HUES64 (cell line): ENCODE measurements at regions not wholly inside any gene's neighbourhood (a gene's known extent, or its start where the extent isn't known, plus 50 kb on each side); places are given as distances from the start of the nearest gene placed in this dataset.

Experiments
- H3K27ac ChIP-seq: 2 replicates; pipeline ENCODE4 v1.7.0; 2013; ENCODE audit warnings: low read depth, low read length, inconsistent platforms
- H3K27me3 ChIP-seq: 2 replicates; pipeline ENCODE4 v1.6.1; 2013; ENCODE audit warnings: mild to moderate bottlenecking, low read length; ENCODE audit not compliant: insufficient read depth
- H3K36me3 ChIP-seq: 2 replicates; pipeline ENCODE4 v1.6.1; 2013; ENCODE audit warnings: mild to moderate bottlenecking, low read length; ENCODE audit not compliant: insufficient read depth
- H3K4me1 ChIP-seq: 2 replicates; pipeline ENCODE4 v1.6.1; 2013; ENCODE audit warnings: mild to moderate bottlenecking, low read length, moderate library complexity; ENCODE audit not compliant: insufficient read depth
- H3K4me3 ChIP-seq: 2 replicates; pipeline ENCODE4 v1.5.1; 2013; ENCODE audit warnings: mild to moderate bottlenecking, low read length, moderate library complexity
- H3K9ac ChIP-seq: 2 replicates; pipeline ENCODE4 v1.6.1; 2013; ENCODE audit warnings: mild to moderate bottlenecking, low read depth, low read length
- H3K9me3 ChIP-seq: 2 replicates; pipeline ENCODE4 v1.6.1; 2013; ENCODE audit warnings: low read depth, low read length; ENCODE audit not compliant: insufficient read depth
- WGBS: fragments of 150-250, 120-280 bp; methylation state at CpG from one replicate; pipeline ENCODE4 v1.1.7; 2013; ENCODE audit warnings: missing lambda C conversion rate; 5-methylcytosine and 5-hydroxymethylcytosine counted together

GRCh38 chr2:234615643-234616356 is 118.9 kb upstream of the ARL4C start:
- 94% methylated on average over 5 of the region's 6 CpGs for WGBS
- H3K27ac ChIP-seq, result no peak overlapping the region
- H3K4me1 ChIP-seq, result no peaks in the 10 kb centered on the region
- no peaks in the 10 kb centered on the region for H3K27me3 ChIP-seq
- no peaks in the 10 kb centered on the region for H3K36me3 ChIP-seq
- H3K4me3 ChIP-seq, result no peak overlapping the region
- no peak overlapping the region for H3K9ac ChIP-seq
- H3K9me3 ChIP-seq, result peaks cover 8% of the 10 kb centered on the region; the same call in 1 of the 2 replicates

- WGBS, result no CpG with 5 or more reads among the region's 1 CpG
- Histone ChIP-seq H3K9ac (no peak overlapping the region), H3K4me3 (no peak overlapping the region), H3K36me3 (no peaks in the 10 kb centered on the region), H3K27me3 (no peaks in the 10 kb centered on the region), H3K9me3 (peaks cover 8% of the 10 kb centered on the region; the same call in 1 of the 2 replicates), H3K4me1 (no peaks in the 10 kb centered on the region), H3K27ac (no peak overlapping the region)
These were observed 114.3 kb upstream of the ARL4C start for GRCh38 chr2:234611209-234611608.

GRCh38 chr2:234608946-234609345 is 112.1 kb upstream of the ARL4C start:
- WGBS, result 94% methylated on average over 4 of the region's 4 CpGs
- Histone ChIP-seq H3K36me3 (no peaks in the 10 kb centered on the region), H3K27ac (no peak overlapping the region), H3K27me3 (no peaks in the 10 kb centered on the region), H3K4me3 (no peak overlapping the region), H3K4me1 (no peaks in the 10 kb centered on the region), H3K9ac (no peak overlapping the region), H3K9me3 (peaks cover 8% of the 10 kb centered on the region; the same call in 1 of the 2 replicates)

- 96% methylated on average over 8 of the region's 8 CpGs for WGBS
- Histone ChIP-seq H3K27me3 (no peaks in the 10 kb centered on the region), H3K9me3 (peaks cover 8% of the 10 kb centered on the region; the same call in 1 of the 2 replicates)
These were observed 110.8 kb upstream of the ARL4C start for GRCh38 chr2:234607691-234608090.

GRCh38 chr2:234606896-234607295 is 110.0 kb upstream of the ARL4C start:
- no peak overlapping the region for H3K4me3 ChIP-seq
- 0 out of 2 replicates have a peak, but pooled peaks cover 2% of the 10 kb centered on the region for H3K9me3 ChIP-seq
- H3K36me3 ChIP-seq, result no peaks in the 10 kb centered on the region
- no peaks in the 10 kb centered on the region for H3K4me1 ChIP-seq
- H3K27me3 ChIP-seq, result no peaks in the 10 kb centered on the region
- 83% methylated on average over 7 of the region's 7 CpGs for WGBS
- no peak overlapping the region for H3K27ac ChIP-seq
- H3K9ac ChIP-seq, result no peak overlapping the region

More at GRCh38 chr2:234607691-234608090, 110.8 kb upstream of the ARL4C start:
- Histone ChIP-seq H3K36me3 (no peaks in the 10 kb centered on the region), H3K4me3 (no peak overlapping the region), H3K9ac (no peak overlapping the region), H3K27ac (no peak overlapping the region), H3K4me1 (no peaks in the 10 kb centered on the region)

GRCh38 chr2:234603619-234604018 is 106.7 kb upstream of the ARL4C start:
- no peaks in the 10 kb centered on the region for H3K27me3 ChIP-seq
- no peaks in the 10 kb centered on the region for H3K9me3 ChIP-seq
- H3K4me1 ChIP-seq, result no peaks in the 10 kb centered on the region; the same call in 1 of the 2 replicates
- 95% methylated on average over 4 of the region's 4 CpGs for WGBS
- H3K36me3 ChIP-seq, result no peaks in the 10 kb centered on the region
- no peak overlapping the region for H3K27ac ChIP-seq
- H3K4me3 ChIP-seq, result no peak overlapping the region
- no peak overlapping the region for H3K9ac ChIP-seq

GRCh38 chr2:234601213-234601612 is 104.3 kb upstream of the ARL4C start:
- Histone ChIP-seq H3K9ac (no peak overlapping the region), H3K27ac (no peak overlapping the region), H3K27me3 (no peaks in the 10 kb centered on the region), H3K4me3 (no peak overlapping the region), H3K36me3 (no peaks in the 10 kb centered on the region), H3K9me3 (no peaks in the 10 kb centered on the region), H3K4me1 (peaks cover 14% of the 10 kb centered on the region)
- WGBS, result 74% methylated on average over 5 of the region's 5 CpGs

- 89% methylated on average over 6 of the region's 6 CpGs for WGBS
- Histone ChIP-seq H3K9ac (peak overlapping the region; percentile 15; the same call in 1 of the 2 replicates), H3K4me3 (no peak overlapping the region), H3K4me1 (peaks cover 20% of the 10 kb centered on the region), H3K9me3 (no peaks in the 10 kb centered on the region), H3K27me3 (peaks cover 3% of the 10 kb centered on the region; the same call in 1 of the 2 replicates), H3K27ac (peak overlapping the region; percentile 95), H3K36me3 (no peaks in the 10 kb centered on the region)
These were observed 100.6 kb upstream of the ARL4C start for GRCh38 chr2:234597576-234597861.

- peaks cover 3% of the 10 kb centered on the region; the same call in 1 of the 2 replicates for H3K27me3 ChIP-seq
- no peaks in the 10 kb centered on the region for H3K36me3 ChIP-seq
- H3K4me3 ChIP-seq, result no peak overlapping the region
- peak overlapping the region; percentile 26 for H3K9ac ChIP-seq
- H3K27ac ChIP-seq, result peak overlapping the region; percentile 95
- peaks cover 20% of the 10 kb centered on the region for H3K4me1 ChIP-seq
- no peaks in the 10 kb centered on the region for H3K9me3 ChIP-seq
- WGBS, result 49% methylated on average over 11 of the region's 12 CpGs
These were observed 100.1 kb upstream of the ARL4C start for GRCh38 chr2:234596696-234597575.

GRCh38 chr2:234595829-234596228 is 98.9 kb upstream of the ARL4C start:
- 76% methylated on average over 3 of the region's 3 CpGs for WGBS
- Histone ChIP-seq H3K9ac (0 out of 2 replicates have a peak overlapping the region, but pooled peaks have one; percentile 26), H3K36me3 (no peaks in the 10 kb centered on the region), H3K4me3 (no peak overlapping the region), H3K27ac (peak overlapping the region; percentile 95), H3K9me3 (no peaks in the 10 kb centered on the region), H3K27me3 (peaks cover 3% of the 10 kb centered on the region; the same call in 1 of the 2 replicates), H3K4me1 (peaks cover 20% of the 10 kb centered on the region)

- Histone ChIP-seq H3K27ac (no peak overlapping the region), H3K36me3 (no peaks in the 10 kb centered on the region), H3K9me3 (no peaks in the 10 kb centered on the region), H3K27me3 (peaks cover 5% of the 10 kb centered on the region; the same call in 1 of the 2 replicates), H3K9ac (no peak overlapping the region), H3K4me3 (no peak overlapping the region), H3K4me1 (peaks cover 20% of the 10 kb centered on the region)
- 98% methylated on average over 5 of the region's 5 CpGs for WGBS
These were observed 97.8 kb upstream of the ARL4C start for GRCh38 chr2:234594715-234595114.
